ENCODE measurements at regions not wholly inside any gene's neighbourhood (a gene's known extent, or its start where the extent isn't known, plus 50 kb on each side); places are given as distances from the start of the nearest gene placed in this dataset.
A peak's percentile ranks its signal among the peaks of the same experiment; 100 is the strongest.

- no peak for TF ChIP-seq CTCF (conservative IDR thresholded peaks at IDR 0.05; ENCODE audit: low read length)
- H3K4me3 ChIP-seq (ENCODE audit: low read length): no peak overlapping the region
- no peak for DNase-seq (ENCODE audit: low read depth)
These were observed 326.3 kb upstream of the TSHZ2 start for GRCh38 chr20:52645822-52646221.

- no peak overlapping the region for H3K4me3 ChIP-seq (ENCODE audit: low read length)
- no peak for DNase-seq (ENCODE audit: low read depth)
- TF ChIP-seq CTCF (conservative IDR thresholded peaks at IDR 0.05; ENCODE audit: low read length): no peak
These were observed 329.1 kb upstream of the TSHZ2 start for GRCh38 chr20:52643034-52643433.

GRCh38 chr20:52637201-52637600 is 335.0 kb upstream of the TSHZ2 start:
- no peak overlapping the region for H3K4me3 ChIP-seq (ENCODE audit: low read length)
- TF ChIP-seq CTCF (conservative IDR thresholded peaks at IDR 0.05; ENCODE audit: low read length): no peak
- DNase-seq (ENCODE audit: low read depth): no peak

- H3K4me3 ChIP-seq (ENCODE audit: low read length): no peak overlapping the region
- TF ChIP-seq CTCF (conservative IDR thresholded peaks at IDR 0.05; ENCODE audit: low read length): no peak
- no peak for DNase-seq (ENCODE audit: low read depth)
These were observed 340.7 kb upstream of the TSHZ2 start for GRCh38 chr20:52631469-52631868.

GRCh38 chr20:52630138-52630537 is 342.0 kb upstream of the TSHZ2 start:
- no peak for DNase-seq (ENCODE audit: low read depth)
- no peak overlapping the region for H3K4me3 ChIP-seq (ENCODE audit: low read length)
- no peak for TF ChIP-seq CTCF (conservative IDR thresholded peaks at IDR 0.05; ENCODE audit: low read length)

GRCh38 chr20:52624281-52624680 is 347.9 kb upstream of the TSHZ2 start:
- no peak for TF ChIP-seq CTCF (conservative IDR thresholded peaks at IDR 0.05; ENCODE audit: low read length)
- no peak for DNase-seq (ENCODE audit: low read depth)

GRCh38 chr20:52622081-52622480 is 350.1 kb upstream of the TSHZ2 start:
- DNase-seq (ENCODE audit: low read depth): peak; percentile 48
- H3K4me3 ChIP-seq (ENCODE audit: low read length): no peak overlapping the region
- TF ChIP-seq CTCF (conservative IDR thresholded peaks at IDR 0.05; ENCODE audit: low read length): no peak

More at GRCh38 chr20:52624281-52624680, 347.9 kb upstream of the TSHZ2 start:
- H3K4me3 ChIP-seq (ENCODE audit: low read length): no peak overlapping the region

Data from AG10803 (cell line).